Neural cell (in vitro differentiated cells): ENCODE measurements at regions not wholly inside any gene's neighbourhood (a gene's known extent, or its start where the extent isn't known, plus 50 kb on each side); places are given as distances from the start of the nearest gene placed in this dataset.

Experiments
- EP300 ChIP-seq: fragments of 450-650 bp; conservative IDR thresholded peaks from 2 replicates; pipeline ENCODE4 v1.6.1; 2014; ENCODE audit warnings: antibody characterized with exemption, mild to moderate bottlenecking, moderate library complexity; ENCODE audit not compliant: poor library complexity, severe bottlenecking
- EZH2 ChIP-seq: fragments of 200-600, 300-800 bp; shearing (Covaris generic), sonication (generic); IDR thresholded peaks from 2 replicates; pipeline ENCODE4 v1.6.1; 2014; ENCODE audit warnings: antibody characterized with exemption, low read length, borderline replicate concordance, mild to moderate bottlenecking; ENCODE audit not compliant: insufficient read depth, poor library complexity, severe bottlenecking
- POLR2AphosphoS5 ChIP-seq: IDR thresholded peaks from 2 replicates; pipeline ENCODE4 v1.6.1; 2012
- REST ChIP-seq: IDR thresholded peaks from 2 replicates; pipeline ENCODE4 v1.6.1; 2012; ENCODE audit warnings: borderline replicate concordance
- SMC3 ChIP-seq: fragments of 450-650 bp; conservative IDR thresholded peaks from 2 replicates; pipeline ENCODE4 v1.6.1; 2014; ENCODE audit warnings: antibody characterized with exemption, mild to moderate bottlenecking, moderate library complexity; ENCODE audit not compliant: poor library complexity
- TAF1 ChIP-seq: IDR thresholded peaks from 2 replicates; pipeline ENCODE4 v1.6.1; 2012; ENCODE audit warnings: low read depth
- TF ChIP-seq, protein P1 (sequence below): fragments of 450-650 bp; IDR thresholded peaks from 2 replicates; pipeline ENCODE4 v1.5.1; 2014; ENCODE audit warnings: antibody characterized with exemption, mild to moderate bottlenecking, moderate library complexity; ENCODE audit not compliant: poor library complexity, severe bottlenecking

DNA sequence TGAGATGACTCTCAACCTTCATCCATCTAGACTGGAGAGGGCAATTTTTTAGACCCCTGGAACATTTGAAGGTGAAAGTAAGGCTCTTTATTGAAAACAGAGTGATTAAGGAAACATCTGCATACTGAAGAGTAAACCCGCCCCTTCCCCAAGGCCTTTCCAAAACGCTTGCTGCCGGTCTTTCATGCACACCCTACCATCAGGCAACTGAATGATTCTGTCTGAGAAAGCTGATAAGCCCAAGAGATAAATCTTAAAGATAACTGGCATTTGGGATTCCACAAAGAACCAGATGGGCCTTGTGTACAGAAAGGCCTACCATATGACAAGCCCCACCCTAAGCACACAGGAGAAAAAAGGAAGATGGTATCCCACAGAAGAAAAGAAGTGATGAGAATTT is 54.4 kb upstream of the PIK3R1 start:
- TF ChIP-seq, protein P1, sequence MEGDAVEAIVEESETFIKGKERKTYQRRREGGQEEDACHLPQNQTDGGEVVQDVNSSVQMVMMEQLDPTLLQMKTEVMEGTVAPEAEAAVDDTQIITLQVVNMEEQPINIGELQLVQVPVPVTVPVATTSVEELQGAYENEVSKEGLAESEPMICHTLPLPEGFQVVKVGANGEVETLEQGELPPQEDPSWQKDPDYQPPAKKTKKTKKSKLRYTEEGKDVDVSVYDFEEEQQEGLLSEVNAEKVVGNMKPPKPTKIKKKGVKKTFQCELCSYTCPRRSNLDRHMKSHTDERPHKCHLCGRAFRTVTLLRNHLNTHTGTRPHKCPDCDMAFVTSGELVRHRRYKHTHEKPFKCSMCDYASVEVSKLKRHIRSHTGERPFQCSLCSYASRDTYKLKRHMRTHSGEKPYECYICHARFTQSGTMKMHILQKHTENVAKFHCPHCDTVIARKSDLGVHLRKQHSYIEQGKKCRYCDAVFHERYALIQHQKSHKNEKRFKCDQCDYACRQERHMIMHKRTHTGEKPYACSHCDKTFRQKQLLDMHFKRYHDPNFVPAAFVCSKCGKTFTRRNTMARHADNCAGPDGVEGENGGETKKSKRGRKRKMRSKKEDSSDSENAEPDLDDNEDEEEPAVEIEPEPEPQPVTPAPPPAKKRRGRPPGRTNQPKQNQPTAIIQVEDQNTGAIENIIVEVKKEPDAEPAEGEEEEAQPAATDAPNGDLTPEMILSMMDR: no peak
- TF ChIP-seq EP300 (no peak), TAF1 (no peak), EZH2 (no peak), REST (no peak), POLR2AphosphoS5 (no peak), SMC3 (no peak)
